Astrocyte (in vitro differentiated cells and primary cell): ENCODE measurements at regions not wholly inside any gene's neighbourhood (a gene's known extent, or its start where the extent isn't known, plus 50 kb on each side); places are given as distances from the start of the nearest gene placed in this dataset.

ENCODE experiments used
- DNase-seq: peaks from one replicate; pipeline ENCODE4 v3.0.0-alpha.2; 2010; ENCODE audit warnings: low read depth
- FAIRE-seq: peaks from 2 replicates; lab custom pipeline; 2011; peaks lifted over from hg19 to GRCh38; lab: Jason Lieb, UNC
- H2AFZ ChIP-seq: 2 replicates; pipeline ENCODE4 v1.6.0; 2012; ENCODE audit warnings: low read depth, low read length, inconsistent platforms
- H3K27ac ChIP-seq: 2 replicates; pipeline ENCODE4 v1.5.1; 2011; ENCODE audit warnings: low read depth, low read length, inconsistent platforms
- H3K27me3 ChIP-seq: 2 replicates; pipeline ENCODE4 v1.6.0; 2011; ENCODE audit warnings: low read length, inconsistent platforms; ENCODE audit not compliant: insufficient read depth
- H3K36me3 ChIP-seq: 2 replicates; pipeline ENCODE4 v1.5.1; 2011; ENCODE audit warnings: low read length, inconsistent platforms; ENCODE audit not compliant: insufficient read depth
- H3K4me1 ChIP-seq: 2 replicates; pipeline ENCODE4 v1.5.1; 2011; ENCODE audit warnings: low read length, inconsistent platforms; ENCODE audit not compliant: insufficient read depth
- H3K4me2 ChIP-seq: 2 replicates; pipeline ENCODE4 v1.6.0; 2012; ENCODE audit warnings: low read length, inconsistent platforms
- H3K4me3 ChIP-seq: 2 replicates; pipeline ENCODE4 v1.5.1; 2011; ENCODE audit warnings: low read depth, mild to moderate bottlenecking, low read length, inconsistent platforms; ENCODE audit not compliant: insufficient read depth
- H3K79me2 ChIP-seq: 2 replicates; pipeline ENCODE4 v1.6.0; 2012; ENCODE audit warnings: mild to moderate bottlenecking, low read length, inconsistent platforms; ENCODE audit not compliant: insufficient read depth
- H3K9ac ChIP-seq: 2 replicates; pipeline ENCODE4 v1.6.0; 2012; ENCODE audit warnings: mild to moderate bottlenecking, low read length, inconsistent platforms
- H3K9me3 ChIP-seq: 2 replicates; pipeline ENCODE4 v1.5.1; 2012; ENCODE audit warnings: low read depth, mild to moderate bottlenecking, low read length, inconsistent platforms; ENCODE audit not compliant: insufficient read depth
- H4K20me1 ChIP-seq: 2 replicates; pipeline ENCODE4 v1.6.0; 2012; ENCODE audit warnings: low read length, inconsistent platforms; ENCODE audit not compliant: insufficient read depth
- H3K27ac Mint-ChIP-seq: one replicate; pipeline ENCODE4 v1.8.0; 2021; ENCODE audit warnings: mild to moderate bottlenecking, mixed read lengths; ENCODE audit not compliant: unreplicated experiment
- H3K27me3 Mint-ChIP-seq: one replicate; pipeline ENCODE4 v1.8.0; 2021; ENCODE audit warnings: low read depth, mixed read lengths; ENCODE audit not compliant: unreplicated experiment
- H3K36me3 Mint-ChIP-seq: one replicate; pipeline ENCODE4 v1.8.0; 2021; ENCODE audit warnings: low read depth, mixed read lengths; ENCODE audit not compliant: unreplicated experiment
- H3K4me1 Mint-ChIP-seq: one replicate; pipeline ENCODE4 v1.8.0; 2021; ENCODE audit warnings: low read depth, mixed read lengths; ENCODE audit not compliant: unreplicated experiment
- H3K4me3 Mint-ChIP-seq: one replicate; pipeline ENCODE4 v1.8.0; 2021; ENCODE audit warnings: mild to moderate bottlenecking, moderate library complexity, mixed read lengths; ENCODE audit not compliant: unreplicated experiment
- H3K9me3 Mint-ChIP-seq: one replicate; pipeline ENCODE4 v1.8.0; 2021; ENCODE audit warnings: mild to moderate bottlenecking, mixed read lengths; ENCODE audit not compliant: unreplicated experiment
- CTCF ChIP-seq: IDR thresholded peaks from 2 replicates; pipeline ENCODE4 v1.5.1; 2011; ENCODE audit warnings: low read depth, mild to moderate bottlenecking, inconsistent platforms, low read length, moderate library complexity; ENCODE audit not compliant: insufficient read depth
- EZH2 ChIP-seq: IDR thresholded peaks from 2 replicates; pipeline ENCODE4 v1.6.1; 2012; ENCODE audit warnings: mild to moderate bottlenecking, low read length, inconsistent platforms; ENCODE audit not compliant: insufficient read depth

- no peaks in the 10 kb centered on the region for H3K79me2 ChIP-seq
- no peaks in the 10 kb centered on the region for H3K36me3 ChIP-seq
- H3K4me3 ChIP-seq, result no peak overlapping the region
- H3K9ac ChIP-seq, result no peak overlapping the region
- Mint-ChIP-seq H3K27ac (no peak overlapping the region), H3K36me3 (no peaks in the 10 kb centered on the region), H3K4me1 (peaks cover 2% of the 10 kb centered on the region), H3K27me3 (no peaks in the 10 kb centered on the region), H3K9me3 (peaks cover 6% of the 10 kb centered on the region), H3K4me3 (no peak overlapping the region)
- no peaks in the 10 kb centered on the region for H3K4me1 ChIP-seq
- FAIRE-seq, result no peak
- no peak overlapping the region for H2AFZ ChIP-seq
- H3K9me3 ChIP-seq, result no peaks in the 10 kb centered on the region
- TF ChIP-seq EZH2 (no peak), CTCF (no peak)
- DNase-seq, result no peak
- no peak overlapping the region for H3K27ac ChIP-seq
- no peaks in the 10 kb centered on the region for H4K20me1 ChIP-seq
- no peak overlapping the region for H3K4me2 ChIP-seq
- H3K27me3 ChIP-seq, result no peaks in the 10 kb centered on the region
These were observed 291.3 kb upstream of the PHYHIPL start for GRCh38 chr10:58885146-58885545.

DNA sequence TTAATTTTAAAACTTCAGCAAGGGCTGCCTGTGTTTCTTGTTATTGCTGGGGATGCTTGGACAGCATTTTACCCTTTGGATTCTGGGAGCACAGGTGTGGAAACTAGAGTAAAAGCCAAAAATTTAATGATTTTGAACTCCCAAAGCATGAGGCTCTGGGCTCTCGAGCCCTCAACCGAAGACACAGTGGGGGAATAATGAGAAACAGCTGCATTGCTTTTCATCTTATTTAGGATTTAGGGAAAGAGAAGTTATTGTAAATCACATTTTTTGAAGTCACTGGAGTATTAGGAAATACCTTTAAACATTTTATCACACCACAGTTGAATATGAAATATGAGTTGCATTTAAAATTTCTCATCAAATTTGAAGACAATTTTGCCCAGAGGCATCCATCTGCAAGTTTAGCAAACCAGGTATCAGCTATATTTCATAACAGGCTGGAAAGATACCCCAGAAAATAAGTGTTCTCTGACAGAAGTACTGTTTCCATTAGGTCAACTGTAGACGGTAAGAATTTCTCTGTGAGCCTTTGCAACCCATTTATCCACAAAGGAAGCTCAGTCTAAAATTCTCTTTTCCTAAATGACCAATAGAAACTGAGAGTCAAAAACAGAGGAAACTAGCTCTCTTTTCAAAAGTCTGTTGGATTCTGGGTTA lies 290.6 kb upstream of the PHYHIPL start:
- peaks cover 6% of the 10 kb centered on the region for H3K9me3 Mint-ChIP-seq
- H3K27ac Mint-ChIP-seq, result no peak overlapping the region
- DNase-seq, result no peak
- Histone ChIP-seq H3K9ac (no peak overlapping the region), H4K20me1 (no peaks in the 10 kb centered on the region), H3K36me3 (no peaks in the 10 kb centered on the region), H3K27ac (no peak overlapping the region), H2AFZ (no peak overlapping the region), H3K9me3 (no peaks in the 10 kb centered on the region), H3K27me3 (no peaks in the 10 kb centered on the region), H3K79me2 (no peaks in the 10 kb centered on the region), H3K4me2 (no peak overlapping the region), H3K4me1 (no peaks in the 10 kb centered on the region), H3K4me3 (no peak overlapping the region)
- no peaks in the 10 kb centered on the region for H3K27me3 Mint-ChIP-seq
- no peak overlapping the region for H3K4me3 Mint-ChIP-seq
- TF ChIP-seq EZH2, result no peak
- TF ChIP-seq CTCF, result no peak
- H3K4me1 Mint-ChIP-seq, result peaks cover 2% of the 10 kb centered on the region
- FAIRE-seq, result no peak
- H3K36me3 Mint-ChIP-seq, result no peaks in the 10 kb centered on the region

DNA sequence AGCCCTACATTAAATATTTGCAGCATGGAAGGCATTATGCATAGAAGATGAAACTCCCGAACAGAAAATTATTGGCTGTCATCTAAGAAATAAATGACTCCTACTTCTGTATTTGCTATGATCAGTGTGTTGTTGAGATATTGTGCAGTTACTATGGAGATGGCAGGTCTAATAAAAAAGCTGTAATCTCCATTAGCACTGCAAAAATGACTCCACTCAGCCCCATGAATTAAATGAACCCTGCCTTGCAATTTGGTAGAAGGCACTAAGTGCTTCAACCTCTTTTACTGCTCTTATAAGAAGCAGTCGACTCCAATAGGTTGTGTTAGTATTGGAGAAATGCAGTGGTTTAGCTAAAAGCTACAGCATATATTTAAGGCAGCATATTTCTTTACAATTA lies 290.0 kb upstream of the PHYHIPL start:
- no peak overlapping the region for H3K27ac Mint-ChIP-seq
- H3K27me3 Mint-ChIP-seq, result no peaks in the 10 kb centered on the region
- H3K9me3 Mint-ChIP-seq, result peaks cover 6% of the 10 kb centered on the region
- no peaks in the 10 kb centered on the region for H3K36me3 ChIP-seq
- no peak overlapping the region for H3K27ac ChIP-seq
- FAIRE-seq (no peak), DNase-seq (no peak)
- no peaks in the 10 kb centered on the region for H3K9me3 ChIP-seq
- no peak overlapping the region for H2AFZ ChIP-seq
- no peaks in the 10 kb centered on the region for H4K20me1 ChIP-seq
- no peaks in the 10 kb centered on the region for H3K27me3 ChIP-seq
- no peaks in the 10 kb centered on the region for H3K4me1 ChIP-seq
- peaks cover 2% of the 10 kb centered on the region for H3K4me1 Mint-ChIP-seq
- no peak overlapping the region for H3K9ac ChIP-seq
- no peak overlapping the region for H3K4me3 ChIP-seq
- H3K4me2 ChIP-seq, result no peak overlapping the region
- TF ChIP-seq EZH2, result no peak
- no peak for TF ChIP-seq CTCF
- no peaks in the 10 kb centered on the region for H3K36me3 Mint-ChIP-seq
- H3K4me3 Mint-ChIP-seq, result no peak overlapping the region
- H3K79me2 ChIP-seq, result no peaks in the 10 kb centered on the region
